IPS-18a (cell line): ENCODE measurements at regions not wholly inside any gene's neighbourhood (a gene's known extent, or its start where the extent isn't known, plus 50 kb on each side); places are given as distances from the start of the nearest gene placed in this dataset.
A peak's percentile ranks its signal among the peaks of the same experiment; 100 is the strongest.
"Not testable (repeated sequence)": the region's sequence is repeated elsewhere in the genome, so short reads cannot be mapped to it uniquely, and the experiment has no call there.

Experiments
- H3K27ac ChIP-seq: one replicate; pipeline ENCODE4 v1.5.1; 2013; ENCODE audit warnings: low read length
- H3K27me3 ChIP-seq: one replicate; pipeline ENCODE4 v1.6.1; 2013; ENCODE audit warnings: mild to moderate bottlenecking, low read length; ENCODE audit not compliant: control insufficient read depth, insufficient read depth
- H3K36me3 ChIP-seq: one replicate; pipeline ENCODE4 v1.6.1; 2013; ENCODE audit warnings: low read depth, low read length; ENCODE audit not compliant: control insufficient read depth
- H3K4me1 ChIP-seq: one replicate; pipeline ENCODE4 v1.6.1; 2013; ENCODE audit warnings: low read depth, low read length; ENCODE audit not compliant: control insufficient read depth
- H3K4me3 ChIP-seq: one replicate; pipeline ENCODE4 v1.5.1; 2013; ENCODE audit warnings: low read length
- H3K9ac ChIP-seq: one replicate; pipeline ENCODE4 v1.6.1; 2013; ENCODE audit warnings: mild to moderate bottlenecking, low read length, moderate library complexity
- H3K9me3 ChIP-seq: one replicate; pipeline ENCODE4 v1.6.1; 2013; ENCODE audit warnings: low read depth, low read length; ENCODE audit not compliant: control insufficient read depth

DNA sequence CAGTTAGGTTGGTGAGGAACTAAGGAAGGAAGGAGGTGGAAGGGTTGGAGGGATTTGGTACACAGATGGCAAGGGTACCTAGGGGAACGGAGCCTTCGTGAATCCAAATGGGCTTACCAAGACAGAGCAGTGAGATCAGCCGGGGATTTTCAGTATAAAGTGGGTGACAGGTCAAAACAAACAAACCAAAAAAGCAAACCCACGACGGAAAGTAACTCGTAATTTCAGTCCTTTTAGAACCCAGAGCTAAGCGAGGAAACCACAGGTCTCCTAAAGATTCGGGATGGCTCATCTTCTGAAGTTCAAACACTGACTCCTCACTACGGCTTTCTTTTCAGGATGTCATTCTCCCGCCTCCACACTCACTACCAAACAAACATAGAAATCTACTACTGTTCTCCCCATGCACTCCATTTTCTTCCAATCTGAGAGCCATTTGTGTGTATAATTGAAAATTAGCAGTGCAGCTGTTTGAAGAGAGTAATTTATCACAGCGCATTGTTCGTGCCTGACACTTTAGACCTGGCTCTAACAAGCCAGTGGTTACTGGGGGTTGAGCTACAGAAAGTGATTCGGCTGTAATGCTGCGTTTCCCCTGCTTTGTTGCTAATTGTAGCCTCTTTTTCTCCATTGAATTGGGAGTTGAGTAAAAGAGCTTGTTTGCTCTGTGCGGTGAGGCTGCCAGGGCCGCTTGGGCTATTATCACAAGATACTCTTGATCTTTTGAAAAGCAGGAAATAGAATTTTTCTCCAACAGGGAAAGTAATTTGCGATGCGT lies 64.7 kb upstream of the CCDC39 start:
- H3K4me1 ChIP-seq: peaks cover 27% of the 10 kb centered on the region
- H3K27ac ChIP-seq: no peak overlapping the region
- peak overlapping the region; percentile 25 for H3K4me3 ChIP-seq
- H3K9ac ChIP-seq: no peak overlapping the region
- no peaks in the 10 kb centered on the region for H3K9me3 ChIP-seq
- no peaks in the 10 kb centered on the region for H3K36me3 ChIP-seq
- H3K27me3 ChIP-seq: peaks cover 22% of the 10 kb centered on the region

- H3K27ac ChIP-seq: no peak overlapping the region
- peaks cover 30% of the 10 kb centered on the region for H3K4me1 ChIP-seq
- no peaks in the 10 kb centered on the region for H3K9me3 ChIP-seq
- H3K27me3 ChIP-seq: peaks cover 6% of the 10 kb centered on the region
- H3K36me3 ChIP-seq: no peaks in the 10 kb centered on the region
- H3K4me3 ChIP-seq: no peak overlapping the region
- H3K9ac ChIP-seq: no peak overlapping the region
Observed at GRCh38 chr3:180747805-180748361, 68.6 kb upstream of the CCDC39 start.

DNA sequence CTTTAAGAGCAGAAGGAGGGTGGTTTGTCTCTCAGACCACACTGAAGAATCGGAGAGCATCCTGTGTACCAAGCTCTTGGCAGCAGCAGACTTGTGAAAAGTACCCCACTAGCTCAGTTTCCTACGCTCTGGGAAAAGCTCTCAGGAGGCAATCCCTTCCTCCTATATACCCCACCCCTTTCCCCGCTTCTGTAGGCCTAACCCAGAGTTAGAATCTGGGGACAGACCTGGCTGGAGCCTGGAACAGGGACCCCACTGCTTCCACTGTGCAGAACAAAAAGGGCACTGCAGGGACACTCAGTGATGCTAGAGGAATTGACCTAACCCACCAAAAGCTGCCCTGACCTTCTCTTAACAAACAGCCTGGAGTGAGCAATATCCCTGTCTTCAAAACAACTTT lies 70.0 kb upstream of the CCDC39 start:
- H3K9ac ChIP-seq: no peak overlapping the region
- H3K4me3 ChIP-seq: no peak overlapping the region
- H3K36me3 ChIP-seq: no peaks in the 10 kb centered on the region
- H3K4me1 ChIP-seq: peaks cover 23% of the 10 kb centered on the region
- H3K9me3 ChIP-seq: no peaks in the 10 kb centered on the region
- H3K27ac ChIP-seq: no peak overlapping the region
- peaks cover 4% of the 10 kb centered on the region for H3K27me3 ChIP-seq

DNA sequence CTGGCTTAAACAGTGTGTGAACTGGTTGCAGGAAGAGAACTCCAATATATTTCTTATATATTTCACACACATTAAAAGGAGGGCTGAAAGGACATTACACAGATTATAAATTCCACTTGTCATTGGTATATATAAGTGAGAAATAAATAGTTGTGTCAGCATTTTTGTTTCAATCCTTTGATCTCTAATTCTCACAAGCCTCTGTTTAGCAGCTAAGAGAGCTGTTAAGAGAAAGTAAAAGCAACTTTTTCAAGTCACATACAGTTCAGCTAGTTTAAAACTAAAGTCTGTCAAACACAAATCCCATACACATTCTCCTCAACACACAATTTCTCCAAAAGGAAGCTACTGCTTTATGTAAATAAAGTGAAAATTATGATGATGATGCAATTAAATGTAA lies 70.5 kb upstream of the CCDC39 start:
- Histone ChIP-seq H3K36me3 (no peaks in the 10 kb centered on the region), H3K27me3 (peaks cover 4% of the 10 kb centered on the region), H3K9ac (no peak overlapping the region), H3K4me1 (peaks cover 22% of the 10 kb centered on the region), H3K27ac (no peak overlapping the region), H3K4me3 (no peak overlapping the region), H3K9me3 (no peaks in the 10 kb centered on the region)

GRCh38 chr3:180755556-180755955 lies 76.3 kb upstream of the CCDC39 start:
- H3K9me3 ChIP-seq: no peaks in the 10 kb centered on the region
- no peak overlapping the region for H3K9ac ChIP-seq
- H3K27ac ChIP-seq: no peak overlapping the region
- H3K4me3 ChIP-seq: no peak overlapping the region
- H3K36me3 ChIP-seq: no peaks in the 10 kb centered on the region
- H3K4me1 ChIP-seq: peaks cover 14% of the 10 kb centered on the region
- H3K27me3 ChIP-seq: no peaks in the 10 kb centered on the region

GRCh38 chr3:180762866-180763265 lies 83.6 kb upstream of the CCDC39 start:
- Histone ChIP-seq H3K27me3 (no peaks in the 10 kb centered on the region), H3K4me1 (no peaks in the 10 kb centered on the region), H3K9me3 (no peaks in the 10 kb centered on the region), H3K36me3 (no peaks in the 10 kb centered on the region), H3K27ac (no peak overlapping the region), H3K9ac (no peak overlapping the region), H3K4me3 (no peak overlapping the region)

- no peaks in the 10 kb centered on the region for H3K27me3 ChIP-seq
- H3K9ac ChIP-seq: no peak overlapping the region
- H3K4me3 ChIP-seq: no peak overlapping the region
- no peaks in the 10 kb centered on the region for H3K4me1 ChIP-seq
- H3K27ac ChIP-seq: no peak overlapping the region
- H3K9me3 ChIP-seq: no peaks in the 10 kb centered on the region
- no peaks in the 10 kb centered on the region for H3K36me3 ChIP-seq
Observed at GRCh38 chr3:180764481-180764880, 85.2 kb upstream of the CCDC39 start.

DNA sequence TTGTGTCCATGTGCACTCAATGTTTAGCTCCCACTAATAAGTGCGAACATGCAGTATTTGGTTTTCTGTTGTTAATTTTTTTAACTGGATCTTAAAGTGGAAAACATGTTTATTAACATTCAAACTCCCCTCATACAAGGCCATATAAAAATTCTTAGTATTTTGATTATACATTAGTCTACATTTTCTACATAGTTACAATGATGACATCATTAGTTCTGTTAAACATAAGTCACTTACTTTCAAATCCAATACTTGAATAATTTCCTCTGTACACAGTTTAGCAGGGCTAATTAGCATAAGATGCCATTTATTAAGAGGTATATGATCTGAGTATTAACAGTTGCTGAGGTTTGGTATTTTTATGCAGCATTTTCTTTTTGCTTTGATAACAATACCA lies 91.3 kb upstream of the CCDC39 start:
- H3K36me3 ChIP-seq: no peaks in the 10 kb centered on the region
- H3K9ac ChIP-seq: no peak overlapping the region
- no peaks in the 10 kb centered on the region for H3K9me3 ChIP-seq
- H3K4me3 ChIP-seq: no peak overlapping the region
- H3K27ac ChIP-seq: no peak overlapping the region
- H3K27me3 ChIP-seq: no peaks in the 10 kb centered on the region
- no peaks in the 10 kb centered on the region for H3K4me1 ChIP-seq

DNA sequence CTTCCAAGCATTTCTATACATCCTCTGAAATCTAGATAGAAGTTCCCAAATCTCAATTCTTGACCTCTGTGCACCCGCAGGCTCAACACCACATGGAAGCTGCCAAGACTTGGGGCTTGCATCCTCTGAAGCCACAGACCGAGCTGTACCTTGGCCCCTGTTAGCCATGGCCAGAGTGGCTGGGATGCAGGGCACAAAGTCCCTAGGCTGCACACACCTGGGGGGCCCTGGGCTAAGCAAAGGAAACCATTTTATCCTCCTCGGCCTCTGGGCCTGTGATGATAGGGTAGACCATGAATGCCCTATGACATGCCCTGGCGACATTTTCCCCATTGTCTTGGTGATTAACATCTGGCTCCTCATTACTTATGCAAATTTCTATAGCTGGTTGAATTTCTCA lies 97.1 kb upstream of the CCDC39 start:
- Histone ChIP-seq H3K4me1 (no peaks in the 10 kb centered on the region), H3K27me3 (no peaks in the 10 kb centered on the region), H3K9me3 (peaks cover 21% of the 10 kb centered on the region), H3K4me3 (no peak overlapping the region), H3K27ac (no peak overlapping the region), H3K36me3 (no peaks in the 10 kb centered on the region), H3K9ac (no peak overlapping the region)

DNA sequence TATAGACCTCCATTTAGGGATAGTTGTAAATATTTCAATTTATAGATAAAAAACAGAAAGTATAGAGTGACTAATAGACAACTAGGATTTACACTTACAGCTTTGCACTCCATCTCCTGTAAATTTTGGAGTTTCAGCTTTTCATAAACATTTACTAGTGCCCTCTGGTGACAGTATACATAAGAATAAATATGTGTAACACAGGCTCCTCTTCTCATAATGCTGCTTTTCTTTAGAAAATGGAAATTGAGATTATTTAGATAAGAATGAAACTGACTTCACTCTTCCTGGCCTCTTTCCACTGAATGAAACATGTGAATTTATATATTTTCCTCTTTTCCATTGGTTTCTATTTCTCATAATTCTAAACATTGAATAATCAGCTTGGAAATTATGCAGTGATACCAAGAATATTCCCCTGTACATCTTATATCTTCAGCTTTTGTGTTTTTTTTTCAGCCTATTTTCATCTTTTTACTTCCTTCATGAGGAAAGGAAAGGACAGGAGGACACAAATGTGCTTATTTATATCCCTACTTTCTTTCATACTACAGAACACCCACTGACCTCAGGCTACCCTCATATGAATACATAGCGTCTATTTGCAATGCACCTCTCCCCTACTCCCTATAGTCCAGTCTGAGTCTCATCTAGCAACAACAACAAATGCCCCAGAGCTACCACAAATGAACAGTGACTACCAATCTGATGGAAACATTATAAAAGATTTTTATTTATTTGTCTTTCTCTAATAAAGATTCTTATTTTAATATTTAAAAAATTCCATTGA lies 103.1 kb upstream of the CCDC39 start:
- no peaks in the 10 kb centered on the region for H3K36me3 ChIP-seq
- no peaks in the 10 kb centered on the region for H3K27me3 ChIP-seq
- no peak overlapping the region for H3K27ac ChIP-seq
- H3K4me3 ChIP-seq: no peak overlapping the region
- H3K4me1 ChIP-seq: no peaks in the 10 kb centered on the region
- H3K9ac ChIP-seq: no peak overlapping the region
- H3K9me3 ChIP-seq: peaks cover 9% of the 10 kb centered on the region

DNA sequence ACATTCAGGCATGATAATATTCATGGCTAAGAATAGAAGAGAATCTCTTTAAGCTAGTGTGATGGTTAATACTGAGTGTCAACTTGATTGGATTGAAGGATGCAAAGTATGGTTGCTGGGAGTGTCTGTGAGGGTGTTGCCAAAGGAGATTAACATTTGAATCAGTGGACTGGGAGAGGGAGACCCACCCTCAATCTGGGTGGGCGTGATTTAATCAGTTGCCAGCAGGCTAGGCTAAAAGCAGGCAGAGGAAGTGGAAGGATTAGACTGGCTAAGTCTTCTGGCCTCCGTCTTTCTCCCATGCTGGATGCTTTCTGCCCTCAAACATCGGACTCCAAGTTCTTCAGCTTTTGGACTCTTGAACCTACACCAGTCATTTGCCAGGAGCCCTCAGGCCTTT lies 106.9 kb upstream of the CCDC39 start:
- not testable (repeated sequence) for H3K27ac ChIP-seq, H3K36me3 ChIP-seq, H3K9me3 ChIP-seq, H3K27me3 ChIP-seq, H3K9ac ChIP-seq, H3K4me3 ChIP-seq, H3K4me1 ChIP-seq
